ENCODE measurements at regions not wholly inside any gene's neighbourhood (a gene's known extent, or its start where the extent isn't known, plus 50 kb on each side); places are given as distances from the start of the nearest gene placed in this dataset.

GRCh38 chr5:122639033-122639432, 135.8 kb upstream of the SNX2 start:
- ChIA-PET POLR2A (no interaction called here), CTCF (interaction anchor here (0.6 kb wide), 1 partner anchor 11 kb away, joined by 3 read pairs; no protein-coding TSS in a partner anchor)
- TF ChIP-seq LEF1 (IDR thresholded peaks at IDR 0.05; ENCODE audit: borderline replicate concordance) (no peak), L3MBTL2 (conservative IDR thresholded peaks at IDR 0.05) (no peak), SP1 (IDR thresholded peaks at IDR 0.05) (no peak), HDGF (IDR thresholded peaks at IDR 0.05; ENCODE audit: borderline replicate concordance) (no peak), BHLHE40 (IDR thresholded peaks at IDR 0.05; ENCODE audit: borderline replicate concordance) (no peak), FOXM1 (IDR thresholded peaks at IDR 0.05; ENCODE audit: borderline replicate concordance) (no peak), ELF4 (IDR thresholded peaks at IDR 0.05) (no peak), SUZ12 (IDR thresholded peaks at IDR 0.05) (no peak), TARDBP (IDR thresholded peaks at IDR 0.05) (no peak), ZNF384 (IDR thresholded peaks at IDR 0.05) (no peak), FOXK2 (IDR thresholded peaks at IDR 0.05) (no peak), FOXA1 (IDR thresholded peaks at IDR 0.05) (no peak), ARNT (IDR thresholded peaks at IDR 0.05) (no peak), NFRKB (IDR thresholded peaks at IDR 0.05) (no peak), PKNOX1 (IDR thresholded peaks at IDR 0.05) (no peak), CTBP1 (IDR thresholded peaks at IDR 0.05; ENCODE audit: borderline replicate concordance) (no peak)
- DNase-seq (ENCODE audit: extremely low spot score): no peak

GRCh38 chr5:122639864-122640263, 135.0 kb upstream of the SNX2 start:
- CTCF ChIA-PET: interaction anchor here (0.6 kb wide), 1 partner anchor 530 kb away, joined by 3 read pairs; no protein-coding TSS in a partner anchor
- TF ChIP-seq NFRKB (IDR thresholded peaks at IDR 0.05): no peak
- no peak for TF ChIP-seq LEF1 (IDR thresholded peaks at IDR 0.05; ENCODE audit: borderline replicate concordance)
- TF ChIP-seq PKNOX1 (IDR thresholded peaks at IDR 0.05): no peak
- POLR2A ChIA-PET: no interaction called here
- no peak for DNase-seq (ENCODE audit: extremely low spot score)

- ChIA-PET POLR2A (no interaction called here), CTCF (no interaction called here)
- DNase-seq (ENCODE audit: extremely low spot score): no peak
- TF ChIP-seq BHLHE40 (IDR thresholded peaks at IDR 0.05; ENCODE audit: borderline replicate concordance) (no peak), TARDBP (IDR thresholded peaks at IDR 0.05) (no peak), SP1 (IDR thresholded peaks at IDR 0.05) (no peak), CTBP1 (IDR thresholded peaks at IDR 0.05; ENCODE audit: borderline replicate concordance) (no peak), ARNT (IDR thresholded peaks at IDR 0.05) (no peak), LEF1 (IDR thresholded peaks at IDR 0.05; ENCODE audit: borderline replicate concordance) (no peak), SUZ12 (IDR thresholded peaks at IDR 0.05) (no peak), FOXK2 (IDR thresholded peaks at IDR 0.05) (no peak), NFRKB (IDR thresholded peaks at IDR 0.05) (no peak)
Observed at GRCh38 chr5:122649080-122649479, 125.8 kb upstream of the SNX2 start.

- no peak for TF ChIP-seq FOXM1 (IDR thresholded peaks at IDR 0.05; ENCODE audit: borderline replicate concordance)
- TF ChIP-seq SUZ12 (IDR thresholded peaks at IDR 0.05): no peak
- ChIA-PET POLR2A (no interaction called here), CTCF (interaction anchor here (0.8 kb wide), 1 partner anchor 184 kb away, joined by 3 read pairs; no protein-coding TSS in a partner anchor)
- DNase-seq (ENCODE audit: extremely low spot score): no peak
Observed at GRCh38 chr5:122653087-122654017, 121.5 kb upstream of the SNX2 start.

GRCh38 chr5:122656160-122656559, 118.7 kb upstream of the SNX2 start:
- TF ChIP-seq PKNOX1 (IDR thresholded peaks at IDR 0.05) (peak; percentile 76), HDGF (IDR thresholded peaks at IDR 0.05; ENCODE audit: borderline replicate concordance) (no peak)
- CTCF ChIA-PET: no interaction called here
- DNase-seq (ENCODE audit: extremely low spot score): no peak
- POLR2A ChIA-PET: no interaction called here

GRCh38 chr5:122656577-122656976, 118.3 kb upstream of the SNX2 start:
- TF ChIP-seq TARDBP (IDR thresholded peaks at IDR 0.05) (no peak), FOXK2 (IDR thresholded peaks at IDR 0.05) (no peak), CTBP1 (IDR thresholded peaks at IDR 0.05; ENCODE audit: borderline replicate concordance) (no peak), LEF1 (IDR thresholded peaks at IDR 0.05; ENCODE audit: borderline replicate concordance) (no peak), ARNT (IDR thresholded peaks at IDR 0.05) (no peak), PKNOX1 (IDR thresholded peaks at IDR 0.05) (no peak), SUZ12 (IDR thresholded peaks at IDR 0.05) (no peak), ELF4 (IDR thresholded peaks at IDR 0.05) (no peak), HDGF (IDR thresholded peaks at IDR 0.05; ENCODE audit: borderline replicate concordance) (no peak), FOXM1 (IDR thresholded peaks at IDR 0.05; ENCODE audit: borderline replicate concordance) (no peak), NFRKB (IDR thresholded peaks at IDR 0.05) (no peak), SP1 (IDR thresholded peaks at IDR 0.05) (no peak), L3MBTL2 (conservative IDR thresholded peaks at IDR 0.05) (no peak), FOXA1 (IDR thresholded peaks at IDR 0.05) (no peak)
- ChIA-PET CTCF (no interaction called here), POLR2A (no interaction called here)
- no peak for DNase-seq (ENCODE audit: extremely low spot score)
